GM18909 (cell line): ENCODE measurements at regions not wholly inside any gene's neighbourhood (a gene's known extent, or its start where the extent isn't known, plus 50 kb on each side); places are given as distances from the start of the nearest gene placed in this dataset.
"Not testable (repeated sequence)": the region's sequence is repeated elsewhere in the genome, so short reads cannot be mapped to it uniquely, and the experiment has no call there.

ENCODE experiments used
- ATAC-seq: cut with Tn5 transposase; IDR thresholded peaks from one replicate; pipeline ENCODE4 v1.9.1; 2021; ENCODE audit warnings: mild to moderate bottlenecking; ENCODE audit not compliant: unreplicated experiment, poor library complexity

GRCh38 chr9:110073356-110073905 is 134.5 kb downstream of the C9orf152 start:
- no peak for ATAC-seq

- no peak for ATAC-seq
Measured at GRCh38 chr9:110076894-110077725, 130.8 kb downstream of the C9orf152 start.

GRCh38 chr9:110077925-110078324 is 130.0 kb downstream of the C9orf152 start:
- ATAC-seq, result no peak

GRCh38 chr9:110078604-110079003 is 129.4 kb downstream of the C9orf152 start:
- ATAC-seq, result no peak

- no peak for ATAC-seq
Measured at GRCh38 chr9:110081395-110081794, 126.6 kb downstream of the C9orf152 start.

GRCh38 chr9:110083866-110084265 is 124.1 kb downstream of the C9orf152 start:
- ATAC-seq, result no peak

GRCh38 chr9:110086537-110086936 is 121.4 kb downstream of the C9orf152 start:
- no peak for ATAC-seq

GRCh38 chr9:110087605-110088004 is 120.4 kb downstream of the C9orf152 start:
- ATAC-seq, result no peak

- peak; percentile 50 for ATAC-seq
Measured at GRCh38 chr9:110088099-110088498, 119.9 kb downstream of the C9orf152 start.

GRCh38 chr9:110089681-110090370 is 118.1 kb downstream of the C9orf152 start:
- no peak for ATAC-seq

- ATAC-seq, result no peak
Measured at GRCh38 chr9:110092792-110093191, 115.2 kb downstream of the C9orf152 start.

- ATAC-seq, result no peak
Measured at GRCh38 chr9:110093417-110093816, 114.5 kb downstream of the C9orf152 start.

GRCh38 chr9:110093871-110094270 is 114.1 kb downstream of the C9orf152 start:
- ATAC-seq, result no peak

GRCh38 chr9:110095161-110095595 is 112.8 kb downstream of the C9orf152 start:
- ATAC-seq, result no peak

- ATAC-seq, result no peak
Measured at GRCh38 chr9:110095776-110096175, 112.2 kb downstream of the C9orf152 start.

- not testable (repeated sequence) for ATAC-seq
Measured at GRCh38 chr9:110096674-110097073, 111.3 kb downstream of the C9orf152 start.

- no peak for ATAC-seq
Measured at GRCh38 chr9:110099236-110100095, 108.5 kb downstream of the C9orf152 start.

- ATAC-seq, result peak; percentile 80
Measured at GRCh38 chr9:110101531-110102161, 106.3 kb downstream of the C9orf152 start.

- no peak for ATAC-seq
Measured at GRCh38 chr9:110103257-110103656, 104.7 kb downstream of the C9orf152 start.

GRCh38 chr9:110104261-110104809 is 103.6 kb downstream of the C9orf152 start:
- ATAC-seq, result no peak
